HFFc6 (cell line): ENCODE measurements at regions not wholly inside any gene's neighbourhood (a gene's known extent, or its start where the extent isn't known, plus 50 kb on each side); places are given as distances from the start of the nearest gene placed in this dataset.
"Not testable (repeated sequence)": the region's sequence is repeated elsewhere in the genome, so short reads cannot be mapped to it uniquely, and the experiment has no call there.

Experiments
- DNase-seq: peaks from one replicate; pipeline ENCODE4 v3.0.0-alpha.2; 2018
- H3K27ac Mint-ChIP-seq: 2 replicates; pipeline ENCODE4 v1.8.0; 2020; ENCODE audit warnings: mild to moderate bottlenecking, mixed read lengths
- H3K27me3 Mint-ChIP-seq: 2 replicates; pipeline ENCODE4 v1.8.0; 2021; ENCODE audit warnings: mild to moderate bottlenecking, moderate library complexity, mixed read lengths; ENCODE audit not compliant: insufficient read depth
- H3K36me3 Mint-ChIP-seq: 2 replicates; pipeline ENCODE4 v1.8.0; 2021; ENCODE audit warnings: low read depth, mixed read lengths
- H3K4me1 Mint-ChIP-seq: 2 replicates; pipeline ENCODE4 v1.8.0; 2020; ENCODE audit warnings: low read depth, mixed read lengths
- H3K4me3 Mint-ChIP-seq: 2 replicates; pipeline ENCODE4 v1.8.0; 2020; ENCODE audit warnings: mild to moderate bottlenecking, moderate library complexity, mixed read lengths
- H3K9me3 Mint-ChIP-seq: 2 replicates; pipeline ENCODE4 v1.8.0; 2020; ENCODE audit warnings: mild to moderate bottlenecking, mixed read lengths
- TF ChIP-seq, protein P1 (sequence below): fragments of 200-600 bp; sonication (generic); IDR thresholded peaks from 2 replicates; pipeline ENCODE4 v1.5.0; 2021; ENCODE audit warnings: antibody characterized with exemption, mild to moderate bottlenecking

DNA sequence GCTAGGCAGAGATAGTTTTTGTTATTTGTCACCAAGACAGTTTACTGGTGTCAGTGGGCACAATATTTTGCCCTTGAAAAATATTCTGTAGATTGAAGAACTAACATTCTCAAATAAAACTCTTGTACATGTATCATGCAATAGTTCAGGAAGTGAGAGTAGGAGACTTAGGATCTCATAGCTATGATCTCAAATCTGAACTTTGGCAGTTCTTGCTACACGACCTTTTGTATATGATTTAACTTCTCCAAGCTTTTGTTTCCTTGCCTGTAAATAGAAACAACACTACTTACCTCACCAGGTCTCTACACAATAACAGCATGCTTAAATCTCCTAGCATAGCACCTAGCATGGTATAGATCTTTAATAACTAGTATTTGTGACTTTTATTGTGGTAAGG, 219.9 kb downstream of the ICOS start:
- H3K4me3 Mint-ChIP-seq, result no peak overlapping the region
- H3K4me1 Mint-ChIP-seq, result no peaks in the 10 kb centered on the region
- no peak overlapping the region for H3K27ac Mint-ChIP-seq
- no peaks in the 10 kb centered on the region for H3K36me3 Mint-ChIP-seq
- no peak for DNase-seq
- H3K9me3 Mint-ChIP-seq, result no peaks in the 10 kb centered on the region
- H3K27me3 Mint-ChIP-seq, result peaks cover 2% of the 10 kb centered on the region
- TF ChIP-seq, protein P1, sequence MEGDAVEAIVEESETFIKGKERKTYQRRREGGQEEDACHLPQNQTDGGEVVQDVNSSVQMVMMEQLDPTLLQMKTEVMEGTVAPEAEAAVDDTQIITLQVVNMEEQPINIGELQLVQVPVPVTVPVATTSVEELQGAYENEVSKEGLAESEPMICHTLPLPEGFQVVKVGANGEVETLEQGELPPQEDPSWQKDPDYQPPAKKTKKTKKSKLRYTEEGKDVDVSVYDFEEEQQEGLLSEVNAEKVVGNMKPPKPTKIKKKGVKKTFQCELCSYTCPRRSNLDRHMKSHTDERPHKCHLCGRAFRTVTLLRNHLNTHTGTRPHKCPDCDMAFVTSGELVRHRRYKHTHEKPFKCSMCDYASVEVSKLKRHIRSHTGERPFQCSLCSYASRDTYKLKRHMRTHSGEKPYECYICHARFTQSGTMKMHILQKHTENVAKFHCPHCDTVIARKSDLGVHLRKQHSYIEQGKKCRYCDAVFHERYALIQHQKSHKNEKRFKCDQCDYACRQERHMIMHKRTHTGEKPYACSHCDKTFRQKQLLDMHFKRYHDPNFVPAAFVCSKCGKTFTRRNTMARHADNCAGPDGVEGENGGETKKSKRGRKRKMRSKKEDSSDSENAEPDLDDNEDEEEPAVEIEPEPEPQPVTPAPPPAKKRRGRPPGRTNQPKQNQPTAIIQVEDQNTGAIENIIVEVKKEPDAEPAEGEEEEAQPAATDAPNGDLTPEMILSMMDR, result no peak

DNA sequence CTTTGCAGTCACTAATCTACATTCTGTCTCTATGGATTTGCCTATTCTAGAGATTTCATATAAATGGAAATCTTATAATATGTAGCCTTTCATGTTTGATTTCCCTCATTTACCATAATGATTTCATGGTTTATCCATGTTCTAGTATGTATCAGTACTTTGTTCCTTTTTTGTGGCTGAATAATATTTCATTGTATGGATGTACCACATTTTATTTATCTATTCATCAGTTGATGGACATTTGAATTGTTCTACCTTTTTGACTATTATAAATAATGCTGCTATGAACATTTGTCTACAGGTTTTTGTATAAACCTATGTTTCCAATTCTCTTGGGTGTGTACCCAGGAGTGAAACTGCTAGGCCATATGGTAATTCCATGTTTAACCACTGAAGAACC, 221.1 kb downstream of the ICOS start:
- Mint-ChIP-seq H3K4me1 (no peaks in the 10 kb centered on the region), H3K4me3 (no peak overlapping the region), H3K27ac (no peak overlapping the region), H3K9me3 (no peaks in the 10 kb centered on the region), H3K36me3 (no peaks in the 10 kb centered on the region), H3K27me3 (peaks cover 2% of the 10 kb centered on the region)
- TF ChIP-seq, protein P1, result no peak
- no peak for DNase-seq

DNA sequence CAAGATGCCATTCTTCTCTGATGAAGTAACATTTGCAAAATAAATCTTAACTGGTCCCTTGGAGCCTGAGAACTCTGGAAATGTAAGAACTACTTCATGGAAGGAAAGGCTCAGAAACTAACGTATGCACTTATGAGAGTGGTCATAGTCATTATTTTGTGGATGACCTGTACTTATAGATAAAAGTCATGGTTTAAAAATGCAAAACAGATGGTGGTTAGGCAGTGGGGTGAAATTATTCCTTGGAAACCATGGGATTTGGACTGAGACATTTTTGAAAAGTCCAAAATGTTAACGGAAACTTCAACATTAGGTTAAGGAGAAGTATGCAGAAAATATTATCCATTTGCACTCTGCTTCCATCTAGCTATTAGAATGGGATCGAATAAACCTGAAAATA, 223.0 kb downstream of the ICOS start:
- Mint-ChIP-seq H3K27ac (no peak overlapping the region), H3K27me3 (peaks cover 2% of the 10 kb centered on the region; the same call in 1 of the 2 replicates), H3K4me3 (no peak overlapping the region), H3K4me1 (no peaks in the 10 kb centered on the region), H3K36me3 (no peaks in the 10 kb centered on the region), H3K9me3 (no peaks in the 10 kb centered on the region)
- no peak for DNase-seq
- TF ChIP-seq, protein P1, result no peak

DNA sequence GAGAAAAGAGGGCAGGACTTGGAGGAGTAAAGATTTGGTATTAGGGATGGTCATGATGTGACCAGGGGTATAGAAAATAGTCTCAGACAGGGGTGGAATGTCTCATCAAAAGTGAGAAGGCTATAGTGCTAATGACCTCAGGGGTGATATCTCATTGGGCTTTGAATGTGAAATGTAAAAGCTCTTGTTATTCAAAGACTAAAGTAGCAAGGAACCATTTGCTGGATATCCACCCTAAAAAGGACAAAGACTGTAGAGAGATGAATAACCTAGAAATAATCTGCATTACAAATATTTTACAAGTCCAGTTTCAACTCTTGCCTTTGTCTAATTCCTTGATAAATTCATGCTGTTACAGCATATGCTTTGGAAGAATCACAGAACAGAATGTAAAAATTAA, 224.4 kb downstream of the ICOS start:
- H3K36me3 Mint-ChIP-seq, result no peaks in the 10 kb centered on the region
- H3K27ac Mint-ChIP-seq, result no peak overlapping the region
- TF ChIP-seq, protein P1, result no peak
- H3K27me3 Mint-ChIP-seq, result no peaks in the 10 kb centered on the region; the same call in 1 of the 2 replicates
- no peaks in the 10 kb centered on the region for H3K4me1 Mint-ChIP-seq
- H3K4me3 Mint-ChIP-seq, result no peak overlapping the region
- H3K9me3 Mint-ChIP-seq, result no peaks in the 10 kb centered on the region
- DNase-seq, result no peak

DNA sequence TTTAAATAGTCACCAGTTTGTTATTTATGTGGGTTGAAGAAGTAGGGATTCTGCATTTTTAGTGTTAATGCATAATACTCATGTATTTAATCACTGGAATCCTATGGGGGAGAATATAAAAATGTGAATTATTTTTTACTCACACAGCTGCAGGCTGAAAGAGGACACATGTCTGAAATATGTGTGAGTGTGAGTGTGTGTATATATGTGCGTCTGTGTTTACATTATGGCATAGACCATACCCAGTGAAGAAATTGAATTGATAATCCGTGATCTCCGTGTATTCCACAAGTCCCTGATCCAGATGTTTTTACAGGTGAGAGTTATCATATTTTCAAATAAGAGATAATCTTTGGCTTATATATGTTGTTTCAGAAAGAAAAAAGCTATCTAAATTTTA, 225.3 kb downstream of the ICOS start:
- DNase-seq, result no peak
- Mint-ChIP-seq H3K4me1 (no peaks in the 10 kb centered on the region), H3K4me3 (no peak overlapping the region), H3K36me3 (no peaks in the 10 kb centered on the region), H3K27ac (no peak overlapping the region), H3K27me3 (no peaks in the 10 kb centered on the region; the same call in 1 of the 2 replicates), H3K9me3 (no peaks in the 10 kb centered on the region)
- TF ChIP-seq, protein P1, result no peak

DNA sequence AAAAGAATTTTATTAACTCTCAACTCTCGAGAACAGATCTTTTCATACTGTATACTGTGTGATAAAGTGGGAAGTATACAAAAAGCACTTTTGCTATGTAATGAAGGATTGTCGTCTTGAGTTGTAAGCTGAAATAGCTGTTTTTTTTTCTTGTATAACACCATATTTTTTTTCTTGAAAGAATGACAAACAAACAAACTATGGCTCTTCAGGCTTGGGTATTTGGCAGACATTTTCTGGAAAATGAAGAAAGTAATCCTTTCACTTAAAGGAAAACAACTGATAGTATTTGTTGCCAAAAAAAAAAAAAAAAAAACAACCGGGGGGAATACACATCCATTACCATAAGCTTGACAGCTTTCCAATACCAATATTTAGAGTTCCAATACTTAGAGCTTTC, 230.4 kb downstream of the ICOS start:
- TF ChIP-seq, protein P1, result no peak
- H3K27me3 Mint-ChIP-seq, result peaks cover 7% of the 10 kb centered on the region; the same call in 1 of the 2 replicates
- no peaks in the 10 kb centered on the region for H3K9me3 Mint-ChIP-seq
- H3K4me3 Mint-ChIP-seq, result no peak overlapping the region
- no peak for DNase-seq
- H3K27ac Mint-ChIP-seq, result no peak overlapping the region
- H3K36me3 Mint-ChIP-seq, result no peaks in the 10 kb centered on the region
- no peaks in the 10 kb centered on the region for H3K4me1 Mint-ChIP-seq

- H3K9me3 Mint-ChIP-seq, H3K36me3 Mint-ChIP-seq, H3K4me3 Mint-ChIP-seq, H3K4me1 Mint-ChIP-seq, H3K27me3 Mint-ChIP-seq, DNase-seq, H3K27ac Mint-ChIP-seq: not testable (repeated sequence)
Observed at GRCh38 chr2:204167670-204168069, 231.1 kb downstream of the ICOS start.
